DOHH2 (cell line): ENCODE measurements at regions not wholly inside any gene's neighbourhood (a gene's known extent, or its start where the extent isn't known, plus 50 kb on each side); places are given as distances from the start of the nearest gene placed in this dataset.

Experiments used
- H3F3A ChIP-seq: fragments of 200-600 bp; sonication (generic), shearing (Covaris generic); 2 replicates; pipeline ENCODE4 v1.6.0; 2016; ENCODE audit warnings: antibody characterized with exemption, mild to moderate bottlenecking; ENCODE audit not compliant: control insufficient read depth, insufficient read depth
- H3K27ac ChIP-seq: fragments of 200-600 bp; sonication (generic); 2 replicates; pipeline ENCODE4 v1.5.1; 2014; ENCODE audit warnings: low read depth, mild to moderate bottlenecking, low read length, moderate library complexity
- H3K27me3 ChIP-seq: fragments of 200-600 bp; sonication (generic); 2 replicates; pipeline ENCODE4 v1.6.1; 2014; ENCODE audit warnings: mild to moderate bottlenecking, low read length, mixed read lengths; ENCODE audit not compliant: control insufficient read depth
- H3K36me3 ChIP-seq: fragments of 200-600 bp; sonication (generic); 2 replicates; pipeline ENCODE4 v1.6.1; 2014; ENCODE audit warnings: mild to moderate bottlenecking, low read length, moderate library complexity, mixed read lengths; ENCODE audit not compliant: control insufficient read depth
- H3K4me1 ChIP-seq: fragments of 200-600 bp; sonication (generic); 2 replicates; pipeline ENCODE4 v1.6.1; 2014; ENCODE audit warnings: mild to moderate bottlenecking, low read length, mixed read lengths; ENCODE audit not compliant: control insufficient read depth
- H3K4me2 ChIP-seq: fragments of 200-600 bp; sonication (generic); 2 replicates; pipeline ENCODE4 v1.6.0; 2014; ENCODE audit warnings: mild to moderate bottlenecking, low read length, moderate library complexity
- H3K4me3 ChIP-seq: fragments of 200-600 bp; sonication (generic); 2 replicates; pipeline ENCODE4 v1.5.1; 2014; ENCODE audit warnings: mild to moderate bottlenecking, low read length, mixed read lengths
- H3K79me2 ChIP-seq: fragments of 200-600 bp; sonication (generic); 2 replicates; pipeline ENCODE4 v1.6.1; 2014; ENCODE audit warnings: mild to moderate bottlenecking, low read length, mixed read lengths; ENCODE audit not compliant: control insufficient read depth
- H3K9me2 ChIP-seq: fragments of 200-600 bp; sonication (generic); replicated peaks from 2 replicates; pipeline ENCODE4 v1.6.1; 2014; ENCODE audit warnings: mild to moderate bottlenecking, low read length, mixed read lengths; ENCODE audit not compliant: control insufficient read depth
- H3K9me3 ChIP-seq: fragments of 200-600 bp; sonication (generic); 2 replicates; pipeline ENCODE4 v1.6.1; 2014; ENCODE audit warnings: antibody characterized with exemption, low read length, mixed read lengths; ENCODE audit not compliant: control insufficient read depth, insufficient read depth
- H4K20me1 ChIP-seq: fragments of 200-600 bp; sonication (generic); 2 replicates; pipeline ENCODE4 v1.6.0; 2014; ENCODE audit warnings: low read depth, mild to moderate bottlenecking, antibody characterized with exemption, low read length, moderate library complexity; ENCODE audit not compliant: control insufficient read depth, insufficient read depth
- CTCF ChIP-seq: fragments of 200-600 bp; sonication (generic); IDR thresholded peaks from one replicate; pipeline ENCODE4 v1.5.1; 2014; ENCODE audit warnings: antibody characterized with exemption, mild to moderate bottlenecking, low read depth, low read length; ENCODE audit not compliant: poor library complexity, severe bottlenecking
- EZH2phosphoT487 ChIP-seq: fragments of 200-600 bp; sonication (generic); IDR thresholded peaks from 2 replicates; pipeline ENCODE4 v1.6.1; 2017; ENCODE audit warnings: borderline replicate concordance, mild to moderate bottlenecking, antibody characterized with exemption, low read length, moderate library complexity, mixed read lengths

- Histone ChIP-seq H3K79me2 (no peaks in the 10 kb centered on the region), H3K4me1 (no peaks in the 10 kb centered on the region), H4K20me1 (no peaks in the 10 kb centered on the region), H3K9me2 (no peaks in the 10 kb centered on the region), H3K36me3 (no peaks in the 10 kb centered on the region), H3F3A (no peaks in the 10 kb centered on the region), H3K4me2 (no peak overlapping the region), H3K4me3 (no peak overlapping the region), H3K27me3 (no peaks in the 10 kb centered on the region), H3K9me3 (no peaks in the 10 kb centered on the region; the same call in 1 of the 2 replicates), H3K27ac (no peak overlapping the region)
- TF ChIP-seq EZH2phosphoT487: no peak
- TF ChIP-seq CTCF: no peak
Observed at GRCh38 chr4:128410037-128410436, 122.4 kb upstream of the PGRMC2 start.

- Histone ChIP-seq H3K27ac (no peak overlapping the region), H3K4me2 (no peak overlapping the region), H3K4me3 (no peak overlapping the region), H3F3A (no peaks in the 10 kb centered on the region), H3K9me2 (no peaks in the 10 kb centered on the region), H3K27me3 (no peaks in the 10 kb centered on the region), H3K4me1 (no peaks in the 10 kb centered on the region), H3K79me2 (no peaks in the 10 kb centered on the region), H3K36me3 (no peaks in the 10 kb centered on the region), H3K9me3 (no peaks in the 10 kb centered on the region), H4K20me1 (no peaks in the 10 kb centered on the region)
- no peak for TF ChIP-seq EZH2phosphoT487
- TF ChIP-seq CTCF: no peak
Observed at GRCh38 chr4:128403586-128403985, 116.0 kb upstream of the PGRMC2 start.

GRCh38 chr4:128394778-128395177, 107.2 kb upstream of the PGRMC2 start:
- Histone ChIP-seq H3F3A (no peaks in the 10 kb centered on the region), H3K4me3 (no peak overlapping the region)

More at GRCh38 chr4:128394778-128395177, 107.2 kb upstream of the PGRMC2 start:
- no peaks in the 10 kb centered on the region for H3K4me1 ChIP-seq
- no peak overlapping the region for H3K27ac ChIP-seq
- H3K9me3 ChIP-seq: no peaks in the 10 kb centered on the region
- no peaks in the 10 kb centered on the region for H3K27me3 ChIP-seq
- no peaks in the 10 kb centered on the region for H3K36me3 ChIP-seq
- TF ChIP-seq EZH2phosphoT487: no peak
- TF ChIP-seq CTCF: no peak
- H3K4me2 ChIP-seq: no peak overlapping the region
- no peaks in the 10 kb centered on the region for H3K79me2 ChIP-seq
- no peaks in the 10 kb centered on the region for H3K9me2 ChIP-seq
- H4K20me1 ChIP-seq: no peaks in the 10 kb centered on the region
